H1 (cell line): ENCODE measurements at regions not wholly inside any gene's neighbourhood (a gene's known extent, or its start where the extent isn't known, plus 50 kb on each side); places are given as distances from the start of the nearest gene placed in this dataset.

Experiments
- CTCF ChIA-PET: fragments of 300-600 bp; sonication (Branson Sonifier 250); formaldehyde crosslinking; loops from one replicate; lab custom pipeline; 2021; ENCODE audit not compliant: partially characterized antibody; lab: Charles Lee
- POLR2A ChIA-PET: fragments of 300-600 bp; sonication (Branson Sonifier 250); formaldehyde crosslinking; loops from one replicate; lab custom pipeline; 2021; ENCODE audit warnings: inconsistent platforms; ENCODE audit not compliant: partially characterized antibody; lab: Charles Lee
- DNase-seq, 2 experiments: peaks; one replicate each; pipeline versions ENCODE4 v3.0.0 to v3.0.0-alpha.2; 2010 to 2022; ENCODE audit warnings: low spot score in 2 of 2, low read depth in 1 of 2, mixed read lengths in 1 of 2
- FAIRE-seq: peaks from 2 replicates; lab custom pipeline; 2011; peaks lifted over from hg19 to GRCh38; lab: Jason Lieb, UNC
- H2AFZ ChIP-seq: 2 replicates; pipeline ENCODE4 v1.8.1; 2012; ENCODE audit warnings: low read length, inconsistent platforms
- H2AK5ac ChIP-seq: 2 replicates; pipeline ENCODE4 v1.6.1; 2013; ENCODE audit warnings: low read depth, low read length
- H2BK120ac ChIP-seq: replicated peaks from 2 replicates; pipeline ENCODE3; 2013; ENCODE audit warnings: low read depth, low read length, inconsistent platforms
- H2BK12ac ChIP-seq: 2 replicates; pipeline ENCODE4 v1.6.1; 2013; ENCODE audit warnings: low read depth, low read length
- H2BK15ac ChIP-seq: 2 replicates; pipeline ENCODE4 v1.6.1; 2013; ENCODE audit warnings: low read length
- H2BK20ac ChIP-seq: 2 replicates; pipeline ENCODE4 v1.6.1; 2013; ENCODE audit warnings: low read length
- H2BK5ac ChIP-seq: 2 replicates; pipeline ENCODE4 v1.6.1; 2013; ENCODE audit warnings: low read depth, low read length
- H3K14ac ChIP-seq: 2 replicates; pipeline ENCODE4 v1.6.1; 2013; ENCODE audit warnings: inconsistent platforms; ENCODE audit not compliant: insufficient read length
- H3K18ac ChIP-seq: 2 replicates; pipeline ENCODE4 v1.6.1; 2013; ENCODE audit warnings: low read length; ENCODE audit errors: extremely low read depth
- H3K23ac ChIP-seq: 2 replicates; pipeline ENCODE4 v1.6.1; 2013; ENCODE audit warnings: inconsistent platforms; ENCODE audit not compliant: insufficient read length
- H3K23me2 ChIP-seq: 2 replicates; pipeline ENCODE4 v1.6.1; 2013; ENCODE audit warnings: low read depth, low read length
- H3K27ac ChIP-seq: 2 replicates; pipeline ENCODE4 v1.6.1; 2011; ENCODE audit warnings: low read depth, low read length, inconsistent platforms
- H3K27me3 ChIP-seq, 4 experiments: replicated peaks in 1 of 4; 1 replicate in 1 of 4; 2 replicates in 3 of 4; pipeline versions ENCODE4 v1.6.1 to v1.8.1; 2011 to 2013; ENCODE audit warnings: low read length in 3 of 4, mild to moderate bottlenecking in 3 of 4, inconsistent platforms in 2 of 4, mixed read lengths in 2 of 4, moderate library complexity in 1 of 4; ENCODE audit not compliant: control insufficient read depth in 3 of 4, insufficient read depth in 3 of 4; ENCODE audit errors: extremely low read depth in 1 of 4
- H3K36me3 ChIP-seq, 4 experiments: 2 replicates each; pipeline versions ENCODE4 v1.6.1 to v1.8.1; 2011 to 2013; ENCODE audit warnings: mild to moderate bottlenecking in 4 of 4, low read length in 3 of 4, moderate library complexity in 2 of 4, control low read depth in 1 of 4, inconsistent platforms in 1 of 4; ENCODE audit not compliant: insufficient read depth in 4 of 4, control insufficient read depth in 2 of 4
- H3K4ac ChIP-seq: replicated peaks from 2 replicates; pipeline ENCODE3; 2013; ENCODE audit warnings: low read length, low read depth, mixed read lengths, inconsistent platforms; ENCODE audit not compliant: insufficient read length
- H3K4me1 ChIP-seq, 4 experiments: replicated peaks in 1 of 4; 1 replicate in 1 of 4; 2 replicates in 3 of 4; pipeline versions ENCODE4 v1.6.1 to v1.8.1; 2011 to 2013; ENCODE audit warnings: low read length in 3 of 4, inconsistent platforms in 2 of 4, mixed read lengths in 1 of 4; ENCODE audit not compliant: insufficient read depth in 4 of 4, control insufficient read depth in 3 of 4
- H3K4me2 ChIP-seq, 2 experiments: 2 replicates each; pipeline versions ENCODE4 v1.6.1 to v1.8.1; 2011 to 2013; ENCODE audit warnings: low read depth in 2 of 2, low read length in 2 of 2, control low read depth in 1 of 2, inconsistent platforms in 1 of 2, mild to moderate bottlenecking in 1 of 2; ENCODE audit not compliant: insufficient read depth in 1 of 2
- H3K4me3 ChIP-seq, 4 experiments: fragments of 200-600, 300-600 bp in 1 of 4; sonication (generic), shearing (Covaris generic), sonication (Bioruptor Twin) in 1 of 4; 2 replicates each; pipeline versions ENCODE4 v1.5.1 to v1.8.1; 2011 to 2016; ENCODE audit warnings: low read length in 4 of 4, low read depth in 3 of 4, control low read depth in 2 of 4, inconsistent platforms in 2 of 4, mild to moderate bottlenecking in 2 of 4, mixed read lengths in 1 of 4, moderate library complexity in 1 of 4; ENCODE audit not compliant: insufficient read depth in 2 of 4; ENCODE audit errors: extremely low read depth in 1 of 4
- H3K56ac ChIP-seq: replicated peaks from 2 replicates; pipeline ENCODE3; 2013; ENCODE audit warnings: low read depth, mild to moderate bottlenecking, mixed read lengths, low read length, inconsistent platforms; ENCODE audit not compliant: insufficient read length
- H3K79me1 ChIP-seq: 2 replicates; pipeline ENCODE4 v1.6.1; 2013; ENCODE audit warnings: low read depth, low read length, control low read depth
- H3K79me2 ChIP-seq, 2 experiments: 2 replicates each; pipeline versions ENCODE4 v1.6.1 to v1.8.1; 2012 to 2013; ENCODE audit warnings: low read length in 2 of 2, mild to moderate bottlenecking in 2 of 2, inconsistent platforms in 1 of 2; ENCODE audit not compliant: insufficient read depth in 2 of 2, control insufficient read depth in 1 of 2
- H3K9ac ChIP-seq, 4 experiments: replicated peaks in 1 of 4; 1 replicate in 1 of 4; 2 replicates in 3 of 4; pipeline versions ENCODE4 v1.6.1 to v1.8.1; 2011 to 2013; ENCODE audit warnings: low read depth in 3 of 4, low read length in 3 of 4, control low read depth in 2 of 4, mild to moderate bottlenecking in 2 of 4, moderate library complexity in 2 of 4, inconsistent platforms in 1 of 4; ENCODE audit errors: extremely low read depth in 1 of 4
- H3K9me3 ChIP-seq, 2 experiments: 2 replicates each; pipeline versions ENCODE4 v1.6.1 to v1.8.1; 2012 to 2013; ENCODE audit warnings: mild to moderate bottlenecking in 2 of 2, moderate library complexity in 2 of 2, control low read depth in 1 of 2, inconsistent platforms in 1 of 2, low read depth in 1 of 2, low read length in 1 of 2, mixed read lengths in 1 of 2; ENCODE audit not compliant: insufficient read depth in 2 of 2
- H4K20me1 ChIP-seq, 2 experiments: replicated peaks in 1 of 2; 2 replicates each; pipeline versions ENCODE3 to v1.8.1; 2011 to 2013; ENCODE audit warnings: inconsistent platforms in 2 of 2, low read length in 2 of 2, mild to moderate bottlenecking in 1 of 2; ENCODE audit not compliant: insufficient read depth in 2 of 2, control insufficient read depth in 1 of 2
- H4K5ac ChIP-seq: 2 replicates; pipeline ENCODE4 v1.6.1; 2013; ENCODE audit warnings: low read length, low read depth, mixed read lengths, inconsistent platforms; ENCODE audit not compliant: insufficient read length
- H4K8ac ChIP-seq: 2 replicates; pipeline ENCODE4 v1.8.0; 2013; ENCODE audit warnings: mild to moderate bottlenecking, moderate library complexity, low read length, inconsistent platforms; ENCODE audit not compliant: insufficient read depth; ENCODE audit errors: extremely low read depth
- H4K91ac ChIP-seq: replicated peaks from 2 replicates; pipeline ENCODE3; 2013; ENCODE audit warnings: low read length, mixed read lengths, inconsistent platforms; ENCODE audit not compliant: insufficient read length
- ATF3 ChIP-seq: IDR thresholded peaks from 2 replicates; pipeline ENCODE4 v1.6.1; 2011; ENCODE audit warnings: low read depth, mild to moderate bottlenecking, low read length; ENCODE audit not compliant: insufficient read depth
- FOSL1 ChIP-seq: IDR thresholded peaks from 2 replicates; pipeline ENCODE4 v1.6.1; 2011; ENCODE audit warnings: mild to moderate bottlenecking, low read depth, low read length, moderate library complexity; ENCODE audit not compliant: insufficient read depth
- MAFK ChIP-seq: IDR thresholded peaks from 2 replicates; pipeline ENCODE4 v1.6.1; 2012; ENCODE audit warnings: low read depth, mild to moderate bottlenecking, improper control_type of control experiment, low read length
- WGBS, 2 experiments: shearing (Covaris generic) in 1 of 2; methylation state at CpG; one replicate each; pipeline versions ENCODE4 v1.1.6 to v1.1.7; 2013 to 2015; ENCODE audit warnings: low lambda C conversion rate in 2 of 2, mixed read lengths in 2 of 2, inconsistent platforms in 1 of 2, low coverage in 1 of 2, missing lambda C conversion rate in 1 of 2; ENCODE audit not compliant: insufficient replicate concordance in 2 of 2, insufficient coverage in 1 of 2, insufficient read length in 1 of 2; ENCODE audit errors: extremely low coverage in 1 of 2, missing lambda C conversion rate in 1 of 2; 5-methylcytosine and 5-hydroxymethylcytosine counted together

- peaks cover 3 to 18% (median 13%) of the 10 kb centered on the region in 4 experiments; a peak in 6 of 7 replicates for H3K4me1 ChIP-seq
- 96% methylated on average over 5 of the region's 5 CpGs; no CpG with 5 or more reads in 1 of the 2 experiments for WGBS, 2 experiments
- no peak overlapping the region for H2BK12ac ChIP-seq
- H3K27ac ChIP-seq: no peak overlapping the region; the same call in 1 of the 2 replicates
- H3K27me3 ChIP-seq: no peaks in the 10 kb centered on the region
- peak overlapping the region; percentile 55 for H4K5ac ChIP-seq
- no peak overlapping the region for H3K23ac ChIP-seq
- ChIA-PET POLR2A (no interaction called here), CTCF (interaction anchor here (0.5 to 0.9 kb wide), 3 partner anchors 156 to 176 kb away, joined by 3 to 5 read pairs (median 4); no protein-coding TSS in a partner anchor)
- H2AFZ ChIP-seq: no peak overlapping the region
- peak overlapping the region; percentile 89; the same call in 1 of the 2 replicates for H3K18ac ChIP-seq
- peaks cover 0 to 8% (median 3%) of the 10 kb centered on the region in 4 experiments; a peak in 3 of 8 replicates for H3K36me3 ChIP-seq
- H2BK120ac ChIP-seq: peak overlapping the region; percentile 81
- H3K4ac ChIP-seq: peak overlapping the region; percentile 19
- H2BK15ac ChIP-seq: peak overlapping the region; percentile 65; the same call in 1 of the 2 replicates
- no peaks in the 10 kb centered on the region for H3K79me2 ChIP-seq
- H2BK20ac ChIP-seq: peak overlapping the region; percentile 82
- H4K20me1 ChIP-seq: no peaks in the 10 kb centered on the region
- H3K79me1 ChIP-seq: no peaks in the 10 kb centered on the region
- H3K9ac ChIP-seq: no peak overlapping the region
- no peaks in the 10 kb centered on the region for H3K23me2 ChIP-seq
- peak overlapping the region in 1 of 4 experiments; percentile 4; a peak in 1 of 8 replicates for H3K4me3 ChIP-seq
- H3K4me2 ChIP-seq: no peak overlapping the region
- peaks cover 24 to 27% of the 10 kb centered on the region in 2 experiments for H3K9me3 ChIP-seq
- no peak overlapping the region for H3K14ac ChIP-seq
- H4K8ac ChIP-seq: no peak overlapping the region
- no peak overlapping the region for H2BK5ac ChIP-seq
- FAIRE-seq (no peak), DNase-seq (no peak)
- H3K56ac ChIP-seq: no peak overlapping the region
- peak overlapping the region; percentile 87 for H4K91ac ChIP-seq
- TF ChIP-seq FOSL1 (no peak), ATF3 (no peak), MAFK (no peak)
- H2AK5ac ChIP-seq: no peak overlapping the region
Observed at GRCh38 chr18:64276311-64277090, 127.6 kb upstream of the LINC00305 start.
